Keratinocyte (primary cell): ENCODE measurements at regions not wholly inside any gene's neighbourhood (a gene's known extent, or its start where the extent isn't known, plus 50 kb on each side); places are given as distances from the start of the nearest gene placed in this dataset.
"Not testable (repeated sequence)": the region's sequence is repeated elsewhere in the genome, so short reads cannot be mapped to it uniquely, and the experiment has no call there.

Experiments
- DNase-seq: peaks from one replicate; pipeline ENCODE4 v3.0.0-alpha.2; 2011; ENCODE audit warnings: low read depth, missing footprints, low spot score
- FAIRE-seq: peaks from 2 replicates; lab custom pipeline; 2011; peaks lifted over from hg19 to GRCh38; lab: Jason Lieb, UNC
- H2AFZ ChIP-seq: 2 replicates; pipeline ENCODE4 v1.6.0; 2012; ENCODE audit warnings: low read length, control low read depth, inconsistent platforms; ENCODE audit not compliant: control insufficient read depth
- H3K27ac ChIP-seq: 2 replicates; pipeline ENCODE4 v1.5.1; 2011; ENCODE audit warnings: low read length; ENCODE audit not compliant: control insufficient read depth, insufficient read depth
- H3K27me3 ChIP-seq: 3 replicates; pipeline ENCODE4 v1.6.0; 2011; ENCODE audit warnings: low read length; ENCODE audit not compliant: control insufficient read depth, insufficient read depth; ENCODE audit errors: extremely low read depth
- H3K36me3 ChIP-seq, 2 experiments: 2 replicates in 1 of 2; 3 replicates in 1 of 2; pipeline ENCODE4 v1.5.1; 2011; ENCODE audit warnings: low read length in 2 of 2, mild to moderate bottlenecking in 1 of 2; ENCODE audit not compliant: control insufficient read depth in 2 of 2, insufficient read depth in 2 of 2; ENCODE audit errors: extremely low read depth in 1 of 2
- H3K4me1 ChIP-seq: 3 replicates; pipeline ENCODE4 v1.5.1; 2011; ENCODE audit warnings: low read length; ENCODE audit not compliant: control insufficient read depth, insufficient read depth; ENCODE audit errors: extremely low read depth
- H3K4me2 ChIP-seq: 3 replicates; pipeline ENCODE4 v1.6.0; 2011; ENCODE audit warnings: low read depth, low read length; ENCODE audit not compliant: control insufficient read depth, insufficient read depth; ENCODE audit errors: extremely low read depth
- H3K4me3 ChIP-seq, 3 experiments: fragments of 200-600 bp in 1 of 3; sonication (generic) in 1 of 3; 2 replicates in 2 of 3; 3 replicates in 1 of 3; pipeline ENCODE4 v1.5.1; 2011 to 2016; ENCODE audit warnings: low read length in 3 of 3, mild to moderate bottlenecking in 3 of 3, control low read depth in 2 of 3, inconsistent platforms in 1 of 3, low read depth in 1 of 3, mixed read lengths in 1 of 3, mixed run types in 1 of 3, moderate library complexity in 1 of 3; ENCODE audit not compliant: control insufficient read depth in 2 of 3, insufficient read depth in 2 of 3; ENCODE audit errors: extremely low read depth in 1 of 3
- H3K79me2 ChIP-seq: 2 replicates; pipeline ENCODE4 v1.6.0; 2012; ENCODE audit warnings: low read length; ENCODE audit not compliant: control insufficient read depth, insufficient read depth
- H3K9ac ChIP-seq: 3 replicates; pipeline ENCODE4 v1.6.0; 2011; ENCODE audit warnings: low read length; ENCODE audit not compliant: control insufficient read depth, insufficient read depth; ENCODE audit errors: extremely low read depth
- H3K9me1 ChIP-seq: 3 replicates; pipeline ENCODE4 v1.6.0; 2011; ENCODE audit warnings: low read length; ENCODE audit not compliant: control insufficient read depth, insufficient read depth; ENCODE audit errors: extremely low read depth
- H3K9me3 ChIP-seq: 2 replicates; pipeline ENCODE4 v1.5.1; 2012; ENCODE audit warnings: low read depth, low read length; ENCODE audit not compliant: control insufficient read depth
- H4K20me1 ChIP-seq: 3 replicates; pipeline ENCODE4 v1.6.0; 2011; ENCODE audit warnings: low read length; ENCODE audit not compliant: control insufficient read depth, insufficient read depth; ENCODE audit errors: extremely low read depth
- CTCF ChIP-seq, 3 experiments: IDR thresholded peaks in 1 of 3; conservative IDR thresholded peaks in 1 of 3; optimal IDR thresholded peaks in 1 of 3; 2 replicates in 2 of 3; 3 replicates in 1 of 3; pipeline versions ENCODE3 to v1.5.1; 2011; ENCODE audit warnings: low read length in 3 of 3, mild to moderate bottlenecking in 3 of 3, moderate library complexity in 2 of 3, control low read depth in 1 of 3, inconsistent platforms in 1 of 3; ENCODE audit not compliant: insufficient read depth in 2 of 3; ENCODE audit errors: extremely low read depth in 1 of 3
- EZH2 ChIP-seq: IDR thresholded peaks from one replicate; pipeline ENCODE4 v1.6.1; 2012; ENCODE audit warnings: inconsistent platforms, mild to moderate bottlenecking, low read length, moderate library complexity
- dilution Hi-C: fragments of 300-500 bp; cut with MboI; formaldehyde crosslinking; loops from one replicate; pipeline ENCODE4 v1.7.0; 2020; ENCODE audit warnings: low sequenced_read_pairs; ENCODE audit not compliant: extremely low pct_ligation_motif_present

- H3K9me1 ChIP-seq: no peaks in the 10 kb centered on the region
- H3K4me3 ChIP-seq: no peak overlapping the region
- TF ChIP-seq CTCF (optimal IDR thresholded peaks at IDR 0.05 in 1 of 3, IDR thresholded peaks at IDR 0.05 in 1 of 3, conservative IDR thresholded peaks at IDR 0.05 in 1 of 3; ENCODE audit: extremely low read depth in 1 of 3, insufficient read depth in 2 of 3, low read length in 3 of 3) (no peak), EZH2 (no peak)
- no peak overlapping the region for H3K4me2 ChIP-seq
- H3K9ac ChIP-seq: no peak overlapping the region
- H3K27ac ChIP-seq: no peak overlapping the region
- no peak overlapping the region for H2AFZ ChIP-seq
- dilution Hi-C loops: no loop called here
- no peaks in the 10 kb centered on the region for H3K9me3 ChIP-seq
- H4K20me1 ChIP-seq: no peaks in the 10 kb centered on the region
- no peaks in the 10 kb centered on the region for H3K79me2 ChIP-seq
- H3K27me3 ChIP-seq: no peaks in the 10 kb centered on the region
- H3K4me1 ChIP-seq: no peaks in the 10 kb centered on the region
- FAIRE-seq (no peak), DNase-seq (no peak)
- no peaks in the 10 kb centered on the region for H3K36me3 ChIP-seq
Observed at GRCh38 chr6:19245656-19246055, 591.5 kb upstream of the ID4 start.

GRCh38 chr6:19247181-19247580, 590.0 kb upstream of the ID4 start:
- H3K79me2 ChIP-seq, H3K4me1 ChIP-seq, H3K4me2 ChIP-seq, H3K9me1 ChIP-seq, H3K9ac ChIP-seq, H4K20me1 ChIP-seq, FAIRE-seq, H2AFZ ChIP-seq, dilution Hi-C loops, H3K36me3 ChIP-seq, H3K27ac ChIP-seq, H3K4me3 ChIP-seq, DNase-seq, H3K27me3 ChIP-seq, H3K9me3 ChIP-seq: not testable (repeated sequence)

GRCh38 chr6:19256123-19256522, 581.0 kb upstream of the ID4 start:
- H3K9me1 ChIP-seq, H4K20me1 ChIP-seq, H3K4me2 ChIP-seq, H3K79me2 ChIP-seq, H3K27ac ChIP-seq, FAIRE-seq, H3K9ac ChIP-seq, DNase-seq, dilution Hi-C loops, H3K27me3 ChIP-seq, H3K9me3 ChIP-seq, H3K4me1 ChIP-seq, H3K4me3 ChIP-seq, H2AFZ ChIP-seq, H3K36me3 ChIP-seq: not testable (repeated sequence)
